GM10266 (cell line): ENCODE measurements at regions not wholly inside any gene's neighbourhood (a gene's known extent, or its start where the extent isn't known, plus 50 kb on each side); places are given as distances from the start of the nearest gene placed in this dataset.
"Not testable (repeated sequence)": the region's sequence is repeated elsewhere in the genome, so short reads cannot be mapped to it uniquely, and the experiment has no call there.

Experiments used
- DNase-seq: peaks from one replicate; pipeline ENCODE4 v3.0.0; 2012; ENCODE audit errors: extremely low spot score
- TF ChIP-seq, protein P1 (sequence below): IDR thresholded peaks from 2 replicates; pipeline ENCODE4 v1.5.1; 2012; ENCODE audit warnings: mild to moderate bottlenecking, low read depth; ENCODE audit not compliant: control insufficient read depth, insufficient read depth; ENCODE audit errors: missing control alignments

DNA sequence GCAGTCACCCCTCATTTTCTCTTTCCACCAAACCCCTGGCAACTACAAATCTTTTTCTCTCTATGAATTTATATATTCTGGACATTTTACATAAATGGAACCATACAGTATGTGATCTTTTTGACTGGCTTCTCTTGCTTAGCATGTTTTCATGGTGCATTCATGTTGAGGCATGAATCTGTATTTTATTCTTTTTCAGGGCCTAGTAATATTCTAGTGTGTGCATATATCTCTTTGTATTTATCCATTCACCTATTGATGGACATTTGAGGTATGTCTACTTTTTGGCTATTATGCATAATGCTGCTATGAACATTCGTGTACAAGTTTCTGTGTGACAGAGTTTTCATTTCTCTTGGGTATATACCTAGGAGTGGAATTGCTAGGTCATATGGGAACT is 78.2 kb downstream of the HACD1 start:
- TF ChIP-seq, protein P1, sequence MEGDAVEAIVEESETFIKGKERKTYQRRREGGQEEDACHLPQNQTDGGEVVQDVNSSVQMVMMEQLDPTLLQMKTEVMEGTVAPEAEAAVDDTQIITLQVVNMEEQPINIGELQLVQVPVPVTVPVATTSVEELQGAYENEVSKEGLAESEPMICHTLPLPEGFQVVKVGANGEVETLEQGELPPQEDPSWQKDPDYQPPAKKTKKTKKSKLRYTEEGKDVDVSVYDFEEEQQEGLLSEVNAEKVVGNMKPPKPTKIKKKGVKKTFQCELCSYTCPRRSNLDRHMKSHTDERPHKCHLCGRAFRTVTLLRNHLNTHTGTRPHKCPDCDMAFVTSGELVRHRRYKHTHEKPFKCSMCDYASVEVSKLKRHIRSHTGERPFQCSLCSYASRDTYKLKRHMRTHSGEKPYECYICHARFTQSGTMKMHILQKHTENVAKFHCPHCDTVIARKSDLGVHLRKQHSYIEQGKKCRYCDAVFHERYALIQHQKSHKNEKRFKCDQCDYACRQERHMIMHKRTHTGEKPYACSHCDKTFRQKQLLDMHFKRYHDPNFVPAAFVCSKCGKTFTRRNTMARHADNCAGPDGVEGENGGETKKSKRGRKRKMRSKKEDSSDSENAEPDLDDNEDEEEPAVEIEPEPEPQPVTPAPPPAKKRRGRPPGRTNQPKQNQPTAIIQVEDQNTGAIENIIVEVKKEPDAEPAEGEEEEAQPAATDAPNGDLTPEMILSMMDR = no peak
- DNase-seq = no peak

GRCh38 chr10:17537281-17537680 is 79.9 kb downstream of the HACD1 start:
- TF ChIP-seq, protein P1 = no peak
- no peak for DNase-seq

- no peak for DNase-seq
- TF ChIP-seq, protein P1 = no peak
Observed at GRCh38 chr10:17536221-17536620, 81.0 kb downstream of the HACD1 start.

- TF ChIP-seq, protein P1 = no peak
- no peak for DNase-seq
Observed at GRCh38 chr10:17533731-17534130, 79.3 kb upstream of the ST8SIA6 start.

- TF ChIP-seq, protein P1 = no peak
- DNase-seq = no peak
Observed at GRCh38 chr10:17528306-17528862, 74.0 kb upstream of the ST8SIA6 start.

GRCh38 chr10:17527514-17528146 is 73.2 kb upstream of the ST8SIA6 start:
- DNase-seq = no peak
- TF ChIP-seq, protein P1 = no peak

DNA sequence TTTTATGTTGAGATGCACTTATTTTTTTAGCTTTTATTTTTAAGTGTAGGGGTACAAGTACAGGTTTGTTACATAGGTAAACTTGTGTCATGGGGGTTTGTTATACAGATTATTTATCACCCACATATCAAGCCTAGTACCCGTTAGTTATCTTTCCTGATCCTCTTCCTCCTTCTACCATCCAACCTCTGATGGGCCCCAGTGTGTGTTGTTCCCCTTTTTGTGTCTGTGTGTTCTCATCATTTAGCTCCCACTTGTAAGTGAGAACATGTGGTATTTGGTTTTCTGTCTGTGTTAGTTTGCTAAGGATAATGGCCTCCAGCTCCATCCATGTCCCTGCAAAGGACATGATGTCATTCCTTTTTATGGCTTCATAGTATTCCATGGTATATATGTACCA is 72.2 kb upstream of the ST8SIA6 start:
- DNase-seq = not testable (repeated sequence)
